ENCODE measurements at regions not wholly inside any gene's neighbourhood (a gene's known extent, or its start where the extent isn't known, plus 50 kb on each side); places are given as distances from the start of the nearest gene placed in this dataset.
"Not testable (repeated sequence)": the region's sequence is repeated elsewhere in the genome, so short reads cannot be mapped to it uniquely, and the experiment has no call there.

GRCh38 chr4:75287738-75288517 is 226.3 kb downstream of the RCHY1 start:
- DNase-seq (ENCODE audit: low read depth) = no peak

- no peak for DNase-seq (ENCODE audit: low read depth)
Observed at GRCh38 chr4:75285837-75286236, 228.4 kb downstream of the RCHY1 start.

DNA sequence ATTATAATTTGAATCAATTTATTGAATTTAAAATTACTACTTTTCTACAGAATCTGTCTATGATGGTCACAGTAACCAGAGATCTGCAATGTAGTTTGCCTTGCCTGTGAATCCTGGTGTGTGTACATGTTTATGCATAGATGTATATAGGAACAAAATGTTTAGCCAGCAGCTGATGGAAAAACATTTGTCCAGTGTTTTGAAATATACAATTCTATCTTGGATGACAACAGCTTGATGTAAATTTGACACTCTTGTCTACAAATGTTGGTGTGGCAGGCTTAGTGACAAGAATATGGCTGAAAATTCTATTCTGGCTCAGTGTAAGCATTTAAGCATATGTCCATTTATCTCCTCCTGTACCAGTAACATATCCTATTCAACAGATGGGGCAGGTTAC is 229.4 kb downstream of the RCHY1 start:
- DNase-seq (ENCODE audit: low read depth) = no peak

GRCh38 chr4:75280461-75280860 is 233.7 kb downstream of the RCHY1 start:
- not testable (repeated sequence) for DNase-seq (ENCODE audit: low read depth)

GRCh38 chr4:75259306-75259705 is 254.9 kb downstream of the RCHY1 start:
- DNase-seq (ENCODE audit: low read depth) = no peak

DNA sequence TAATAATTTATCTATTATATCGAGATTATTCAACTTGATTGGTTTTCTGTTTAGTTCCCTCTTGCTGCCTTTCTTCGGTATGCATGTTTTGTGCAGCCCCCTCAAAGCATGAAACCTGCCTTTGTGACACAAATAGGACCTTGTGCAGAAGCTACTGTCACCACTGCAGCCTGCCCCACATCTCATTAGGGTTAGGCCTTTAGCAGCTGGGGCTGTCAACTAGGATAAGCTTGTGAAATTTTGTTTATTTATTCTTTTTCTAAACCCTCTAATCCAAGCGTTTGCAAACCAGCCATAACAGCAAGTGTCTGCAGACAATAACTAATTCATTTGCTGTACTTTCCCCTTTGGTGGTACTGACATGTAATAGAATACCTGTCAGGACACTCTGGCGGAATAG is 258.9 kb downstream of the RCHY1 start:
- DNase-seq (ENCODE audit: low read depth) = no peak

GRCh38 chr4:75254745-75255144 is 259.5 kb downstream of the RCHY1 start:
- peak; percentile 1 for DNase-seq (ENCODE audit: low read depth)

DNA sequence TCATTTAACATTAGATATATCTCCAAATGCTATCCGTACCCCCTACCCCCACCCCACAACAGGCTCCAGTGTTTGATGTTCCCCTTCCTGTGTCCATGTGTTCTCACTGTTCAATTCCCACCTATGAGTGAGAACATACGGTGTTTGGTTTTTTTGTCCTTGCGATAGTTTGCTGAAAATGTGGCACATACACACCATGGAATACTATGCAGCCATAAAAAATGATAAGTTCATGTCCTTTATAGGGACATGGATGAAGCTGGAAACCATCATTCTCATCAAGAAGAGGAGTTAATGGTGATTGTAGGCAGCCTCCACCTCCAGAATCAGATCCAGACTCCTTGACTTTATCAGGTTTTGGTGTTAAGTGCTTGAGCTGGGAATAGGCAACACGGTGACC is 261.1 kb downstream of the RCHY1 start:
- not testable (repeated sequence) for DNase-seq (ENCODE audit: low read depth)

GRCh38 chr4:75251547-75251946 is 262.7 kb downstream of the RCHY1 start:
- DNase-seq (ENCODE audit: low read depth) = no peak

DNA sequence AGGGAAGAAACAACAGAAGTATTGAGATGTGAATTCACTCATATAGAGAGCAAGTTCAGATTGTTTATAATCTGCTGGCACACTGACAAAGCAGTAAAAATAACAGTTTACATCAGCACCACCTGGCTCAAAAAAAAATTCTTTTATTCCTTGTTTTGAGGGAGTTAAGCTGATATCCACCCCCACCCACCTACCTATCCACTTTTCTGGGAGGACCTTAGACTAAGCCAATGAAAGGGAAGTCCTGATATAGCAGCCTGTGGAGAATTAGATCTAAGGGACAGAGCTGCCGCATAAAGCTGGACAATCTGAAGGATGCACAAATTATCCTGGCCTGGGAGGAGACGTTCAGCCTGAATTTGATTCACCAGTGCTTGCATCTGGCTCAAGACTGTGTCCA is 264.5 kb downstream of the RCHY1 start:
- DNase-seq (ENCODE audit: low read depth) = no peak

- DNase-seq (ENCODE audit: low read depth) = peak; percentile 4
Observed at GRCh38 chr4:75248770-75249407, 265.3 kb downstream of the RCHY1 start.

DNA sequence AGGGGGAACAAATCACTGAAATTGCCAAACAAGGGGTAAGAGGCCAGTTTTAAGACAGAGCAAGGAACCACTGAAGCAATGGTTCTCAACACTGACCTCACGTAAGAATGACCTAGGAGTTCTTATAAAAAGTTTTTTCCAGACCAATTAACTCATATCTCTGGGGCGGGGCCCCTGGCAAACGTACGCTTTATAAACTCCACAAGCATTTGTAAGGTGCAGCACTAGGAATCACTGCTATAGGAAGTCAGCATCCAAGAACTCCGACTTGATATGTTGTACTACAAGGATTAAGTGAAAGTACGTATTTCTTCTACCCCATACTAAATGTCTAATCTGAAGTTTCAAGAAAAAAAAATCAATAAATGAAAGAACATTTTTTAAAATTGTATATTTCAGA is 269.9 kb downstream of the RCHY1 start:
- no peak for DNase-seq (ENCODE audit: low read depth)

- DNase-seq (ENCODE audit: low read depth) = no peak
Observed at GRCh38 chr4:75243570-75243969, 270.6 kb downstream of the RCHY1 start.

DNA sequence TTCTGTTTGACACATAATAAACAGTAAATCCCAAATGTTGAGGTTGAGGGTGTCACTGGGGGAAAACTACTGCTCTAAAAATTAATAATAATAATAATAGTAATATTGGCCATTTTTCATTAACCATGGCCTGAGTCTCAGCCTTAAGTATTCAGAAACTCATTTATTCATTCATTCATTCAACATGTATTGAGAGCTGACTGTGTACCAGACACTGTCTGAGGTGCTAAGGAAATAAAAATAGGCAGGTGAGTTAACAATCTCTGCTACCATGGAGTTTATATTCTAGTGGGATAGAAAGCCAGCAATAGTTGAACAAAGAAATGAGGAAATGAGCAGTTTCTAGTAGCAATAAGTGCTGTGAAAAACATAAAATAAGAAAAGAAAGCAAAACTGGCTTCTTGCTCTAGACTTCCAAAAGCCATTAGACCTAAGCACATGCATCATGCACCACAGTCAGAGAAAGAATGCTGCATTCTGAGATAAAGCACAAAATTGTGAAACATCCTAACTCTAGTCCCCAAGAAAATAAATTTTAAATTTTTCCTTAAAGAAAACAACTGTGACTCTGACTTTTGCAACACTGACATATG is 278.7 kb downstream of the RCHY1 start:
- no peak for DNase-seq (ENCODE audit: low read depth)

DNA sequence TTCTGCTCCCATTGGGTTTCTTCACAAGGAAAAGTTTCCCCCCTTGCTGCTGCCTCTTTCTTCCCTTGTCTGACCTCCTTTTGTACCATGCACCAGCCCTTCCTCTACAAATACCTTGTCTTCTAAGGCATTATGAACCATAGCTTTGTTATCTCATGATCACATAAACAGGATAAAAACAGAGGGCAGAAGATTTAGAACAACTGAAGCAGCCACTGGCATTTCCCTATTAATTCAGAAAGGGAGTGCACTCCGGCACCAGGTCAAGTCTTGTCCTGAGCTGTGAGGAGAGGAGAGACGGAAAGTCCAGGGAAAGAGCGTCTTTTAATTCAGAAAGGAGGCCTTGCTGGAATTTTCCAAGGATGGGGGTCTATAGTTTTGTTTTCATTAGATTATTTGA is 281.7 kb downstream of the RCHY1 start:
- no peak for DNase-seq (ENCODE audit: low read depth)

- no peak for DNase-seq (ENCODE audit: low read depth)
Observed at GRCh38 chr4:75229806-75230570, 284.2 kb downstream of the RCHY1 start.

DNA sequence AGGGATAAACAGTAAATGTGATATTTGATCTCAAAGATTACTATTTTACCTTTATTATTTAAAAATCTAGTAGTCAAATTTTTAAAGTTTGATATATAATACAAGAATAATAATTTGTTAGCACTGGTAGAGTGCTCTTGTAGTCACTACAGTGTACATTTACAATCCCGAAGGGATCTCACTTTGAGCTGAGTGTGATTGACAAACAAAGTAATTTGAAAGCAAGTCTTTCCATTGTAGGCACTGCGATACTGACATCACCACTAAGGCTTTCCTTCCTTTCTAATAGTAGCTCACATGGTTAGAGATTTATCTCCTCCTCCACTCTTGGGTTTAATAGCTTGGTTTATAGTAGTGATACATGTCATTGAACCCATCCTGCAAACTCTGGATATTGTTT is 280.6 kb downstream of the PARM1 start:
- DNase-seq (ENCODE audit: low read depth) = no peak

DNA sequence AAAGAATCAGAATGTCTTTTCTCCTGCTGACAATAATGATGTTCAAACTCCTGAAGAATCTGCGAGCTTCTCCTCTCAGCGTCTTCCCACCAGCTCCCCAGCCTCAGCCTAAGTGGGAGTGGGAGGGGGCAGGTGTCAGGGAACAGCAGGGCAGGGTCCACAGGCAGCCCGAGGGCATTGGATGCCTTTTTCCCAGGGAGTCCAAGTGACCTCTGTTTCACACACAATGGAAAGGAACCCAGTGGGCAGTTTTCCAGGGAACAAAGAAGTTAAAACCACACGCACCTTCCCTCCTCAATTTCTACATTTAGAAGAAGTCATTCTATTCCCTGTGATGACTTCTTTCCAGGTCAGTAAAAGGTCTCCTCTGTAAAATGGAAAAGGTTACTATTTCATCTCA is 278.5 kb downstream of the PARM1 start:
- no peak for DNase-seq (ENCODE audit: low read depth)

DNA sequence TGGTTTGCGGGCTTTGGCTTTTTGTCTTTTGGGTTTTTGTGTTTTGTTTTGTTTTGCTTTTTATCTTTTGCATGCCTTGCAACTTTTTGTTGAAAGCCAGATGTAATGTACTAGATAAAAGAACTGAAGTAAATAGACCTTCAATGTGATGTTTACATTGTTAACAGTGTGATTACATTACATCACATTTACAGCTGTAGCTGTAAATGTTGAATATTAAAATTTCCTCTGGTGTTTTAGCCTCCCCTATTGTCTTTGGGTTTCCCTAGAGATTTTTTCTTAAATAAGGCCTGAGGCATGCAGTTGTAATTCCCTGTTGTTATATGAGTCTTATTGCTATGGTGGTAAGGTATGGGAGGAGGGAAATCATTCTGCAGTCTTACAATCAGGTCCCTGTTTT is 275.0 kb downstream of the PARM1 start:
- DNase-seq (ENCODE audit: low read depth) = no peak

DNA sequence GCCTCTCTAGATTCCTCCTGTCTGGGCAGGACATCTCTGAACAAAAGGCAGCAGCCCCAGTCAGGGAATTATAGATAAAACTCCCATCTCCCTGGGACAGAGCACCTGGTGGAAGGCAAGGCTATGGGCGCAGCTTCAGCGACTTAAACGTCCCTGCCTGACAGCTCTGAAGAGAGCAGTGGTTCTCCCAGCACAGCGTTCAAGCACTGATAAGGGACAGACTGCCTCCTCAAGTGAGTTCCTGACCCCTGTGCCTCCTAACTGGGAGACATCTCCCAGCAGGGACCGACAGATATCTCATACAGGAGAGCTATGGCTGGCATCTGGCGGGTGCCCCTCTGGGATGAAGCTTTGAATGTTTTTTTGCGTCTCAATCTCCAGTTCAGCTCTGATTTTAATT is 262.2 kb downstream of the PARM1 start:
- DNase-seq (ENCODE audit: low read depth) = no peak

GRCh38 chr4:75194180-75194579 is 261.3 kb downstream of the PARM1 start:
- no peak for DNase-seq (ENCODE audit: low read depth)

DNA sequence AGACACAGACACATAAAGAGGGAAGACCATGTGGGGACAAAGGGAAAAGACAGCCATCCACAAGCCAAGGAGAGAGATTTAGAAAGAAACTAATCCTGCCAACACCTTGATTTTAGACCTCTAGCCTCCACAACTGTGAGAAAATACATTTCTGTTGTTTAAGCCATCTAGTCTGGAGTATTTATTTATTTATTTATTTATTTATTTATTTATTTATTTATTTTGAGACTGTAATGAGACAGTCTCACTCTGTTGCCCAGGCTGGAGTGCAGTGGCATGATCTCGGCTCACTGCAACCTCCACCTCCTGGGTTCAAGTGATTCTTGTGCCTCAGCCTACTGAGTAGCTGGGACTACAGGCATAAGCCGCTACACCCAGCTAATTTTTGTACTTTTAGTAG is 259.3 kb downstream of the PARM1 start:
- DNase-seq (ENCODE audit: low read depth) = not testable (repeated sequence)
